ENCODE measurements at regions not wholly inside any gene's neighbourhood (a gene's known extent, or its start where the extent isn't known, plus 50 kb on each side); places are given as distances from the start of the nearest gene placed in this dataset.

- DNase-seq, result peak; percentile 47
- H3K27me3 Mint-ChIP-seq (ENCODE audit: low read depth, poor library complexity), result peaks cover 21% of the 10 kb centered on the region
- H3K4me1 Mint-ChIP-seq, result peaks cover 26% of the 10 kb centered on the region
- peak; percentile 71 for TF ChIP-seq CTCF (IDR thresholded peaks at IDR 0.05)
- H3K9me3 Mint-ChIP-seq, result peaks cover 4% of the 10 kb centered on the region
- H3K36me3 Mint-ChIP-seq (ENCODE audit: low read depth), result no peaks in the 10 kb centered on the region
- H3K27ac Mint-ChIP-seq, result no peak overlapping the region
- H3K4me3 Mint-ChIP-seq, result no peak overlapping the region
Measured at GRCh38 chr15:97745481-97746071, 214.9 kb upstream of the ARRDC4 start.

- Mint-ChIP-seq H3K36me3 (ENCODE audit: low read depth) (no peaks in the 10 kb centered on the region), H3K4me1 (peaks cover 26% of the 10 kb centered on the region), H3K4me3 (no peak overlapping the region), H3K27ac (no peak overlapping the region), H3K9me3 (peaks cover 2% of the 10 kb centered on the region), H3K27me3 (ENCODE audit: low read depth, poor library complexity) (peaks cover 21% of the 10 kb centered on the region)
- DNase-seq, result no peak
- TF ChIP-seq CTCF (IDR thresholded peaks at IDR 0.05), result no peak
Measured at GRCh38 chr15:97747342-97747741, 213.2 kb upstream of the ARRDC4 start.

GRCh38 chr15:97748576-97748975 is 211.9 kb upstream of the ARRDC4 start:
- Mint-ChIP-seq H3K9me3 (no peaks in the 10 kb centered on the region), H3K36me3 (ENCODE audit: low read depth) (no peaks in the 10 kb centered on the region), H3K27me3 (ENCODE audit: low read depth, poor library complexity) (peaks cover 15% of the 10 kb centered on the region), H3K4me3 (no peak overlapping the region), H3K4me1 (peaks cover 26% of the 10 kb centered on the region), H3K27ac (no peak overlapping the region)
- no peak for DNase-seq
- TF ChIP-seq CTCF (IDR thresholded peaks at IDR 0.05), result no peak

- Mint-ChIP-seq H3K27me3 (ENCODE audit: low read depth, poor library complexity) (peaks cover 11% of the 10 kb centered on the region), H3K27ac (no peak overlapping the region), H3K36me3 (ENCODE audit: low read depth) (no peaks in the 10 kb centered on the region), H3K4me1 (peaks cover 35% of the 10 kb centered on the region), H3K9me3 (no peaks in the 10 kb centered on the region), H3K4me3 (no peak overlapping the region)
- TF ChIP-seq CTCF (IDR thresholded peaks at IDR 0.05), result no peak
- DNase-seq, result no peak
Measured at GRCh38 chr15:97750060-97750459, 210.4 kb upstream of the ARRDC4 start.

GRCh38 chr15:97755726-97756125 is 204.8 kb upstream of the ARRDC4 start:
- DNase-seq, result no peak
- TF ChIP-seq CTCF (IDR thresholded peaks at IDR 0.05), result no peak
- H3K36me3 Mint-ChIP-seq (ENCODE audit: low read depth), result no peaks in the 10 kb centered on the region
- no peak overlapping the region for H3K4me3 Mint-ChIP-seq
- H3K4me1 Mint-ChIP-seq, result peaks cover 21% of the 10 kb centered on the region
- H3K27ac Mint-ChIP-seq, result no peak overlapping the region
- peaks cover 18% of the 10 kb centered on the region for H3K27me3 Mint-ChIP-seq (ENCODE audit: low read depth, poor library complexity)
- peaks cover 4% of the 10 kb centered on the region for H3K9me3 Mint-ChIP-seq

- Mint-ChIP-seq H3K9me3 (peaks cover 4% of the 10 kb centered on the region), H3K27ac (no peak overlapping the region), H3K27me3 (ENCODE audit: low read depth, poor library complexity) (peaks cover 25% of the 10 kb centered on the region), H3K4me3 (no peak overlapping the region), H3K36me3 (ENCODE audit: low read depth) (no peaks in the 10 kb centered on the region), H3K4me1 (peaks cover 14% of the 10 kb centered on the region)
- DNase-seq, result no peak
- TF ChIP-seq CTCF (IDR thresholded peaks at IDR 0.05), result no peak
Measured at GRCh38 chr15:97759363-97759762, 201.1 kb upstream of the ARRDC4 start.
